Stimulated activated CD4-positive, alpha-beta T cell treated with anti-CD3 and anti-CD28 coated beads, Interleukin-1b, Interleukin-23, amount 100 ng/mL, for 1 hour (primary cell): ENCODE measurements at regions not wholly inside any gene's neighbourhood (a gene's known extent, or its start where the extent isn't known, plus 50 kb on each side); places are given as distances from the start of the nearest gene placed in this dataset.

Experiments
- DNase-seq, 2 donors: peaks; one replicate each; pipeline ENCODE4 v3.0.0-alpha.2; 2020; ENCODE audit warnings: low read depth in 2 of 2

DNA sequence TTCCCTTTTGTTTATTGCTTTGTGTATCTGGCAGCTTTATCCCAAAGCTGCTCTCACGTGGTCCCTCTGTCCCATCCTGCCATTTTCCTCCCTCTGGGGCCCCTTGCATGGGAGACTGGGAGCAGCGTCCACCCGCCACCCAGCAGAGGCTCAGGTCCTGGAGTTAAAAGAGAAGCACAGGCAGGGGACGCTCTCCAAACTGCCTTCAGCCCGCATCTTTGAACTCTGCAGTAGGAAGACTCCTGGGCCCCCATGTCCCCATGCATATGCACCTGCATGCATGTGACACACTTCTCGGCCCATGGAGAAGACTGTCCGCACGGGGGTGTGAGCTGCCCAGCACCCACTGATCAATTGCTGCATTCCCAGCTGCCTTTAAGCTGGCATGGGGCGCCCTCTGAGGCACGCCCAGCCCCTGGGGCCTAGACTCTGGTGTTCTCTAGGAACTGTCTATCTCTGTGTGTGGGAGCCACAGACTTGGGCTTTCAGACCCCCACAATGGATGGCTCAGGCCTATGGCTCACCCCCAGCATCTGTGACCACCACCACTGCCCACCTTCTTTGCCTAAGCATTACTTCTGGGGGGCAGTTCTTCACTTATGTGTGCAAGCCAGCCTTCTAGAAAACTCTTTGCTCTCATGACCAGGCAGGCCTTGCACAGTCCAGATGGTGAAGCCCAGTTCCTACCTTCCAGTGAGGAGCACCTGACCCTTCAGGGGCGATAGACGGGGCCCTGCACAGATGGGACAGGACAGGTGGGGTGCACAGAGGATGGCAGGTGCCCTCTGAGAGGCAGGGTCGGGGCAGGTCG, 96.1 kb upstream of the DIO3 start:
- no peak for DNase-seq

GRCh38 chr14:101465795-101466448, 95.4 kb upstream of the DIO3 start:
- no peak for DNase-seq

DNA sequence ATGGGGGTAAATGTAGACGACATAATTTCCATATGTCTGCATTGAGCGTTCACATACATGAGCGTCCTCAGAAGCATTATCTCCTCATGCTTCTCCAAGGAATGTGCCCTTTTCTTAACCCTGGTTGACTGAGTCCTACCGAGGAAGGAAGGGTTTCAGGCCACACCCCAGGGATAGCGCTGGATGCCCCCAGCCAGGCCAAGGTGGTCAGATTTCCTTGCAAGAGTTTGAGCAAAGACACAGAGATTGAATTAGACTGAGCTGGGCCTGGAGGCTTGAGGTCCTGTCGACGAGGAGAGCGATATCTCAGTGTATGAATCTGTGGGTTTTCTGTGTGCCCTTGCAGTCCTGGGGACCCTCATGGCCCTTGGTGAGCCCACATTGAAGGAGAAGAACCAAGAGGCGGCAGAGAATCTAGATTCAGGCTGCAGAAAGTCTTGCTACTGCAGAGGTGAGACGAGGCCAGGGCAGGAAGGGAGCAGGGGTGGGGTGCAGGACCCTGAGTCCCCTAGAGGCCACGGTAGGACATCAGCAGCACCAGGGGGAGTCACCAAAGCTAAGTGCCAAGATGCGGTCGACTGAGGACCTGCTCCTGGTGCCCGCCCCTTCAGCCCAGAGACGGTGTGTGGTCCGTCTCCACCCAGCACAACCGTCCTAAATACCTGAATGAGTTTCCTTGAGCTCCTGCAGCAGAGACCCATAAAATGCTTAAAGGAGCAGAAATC, 94.7 kb upstream of the DIO3 start:
- DNase-seq: no peak

DNA sequence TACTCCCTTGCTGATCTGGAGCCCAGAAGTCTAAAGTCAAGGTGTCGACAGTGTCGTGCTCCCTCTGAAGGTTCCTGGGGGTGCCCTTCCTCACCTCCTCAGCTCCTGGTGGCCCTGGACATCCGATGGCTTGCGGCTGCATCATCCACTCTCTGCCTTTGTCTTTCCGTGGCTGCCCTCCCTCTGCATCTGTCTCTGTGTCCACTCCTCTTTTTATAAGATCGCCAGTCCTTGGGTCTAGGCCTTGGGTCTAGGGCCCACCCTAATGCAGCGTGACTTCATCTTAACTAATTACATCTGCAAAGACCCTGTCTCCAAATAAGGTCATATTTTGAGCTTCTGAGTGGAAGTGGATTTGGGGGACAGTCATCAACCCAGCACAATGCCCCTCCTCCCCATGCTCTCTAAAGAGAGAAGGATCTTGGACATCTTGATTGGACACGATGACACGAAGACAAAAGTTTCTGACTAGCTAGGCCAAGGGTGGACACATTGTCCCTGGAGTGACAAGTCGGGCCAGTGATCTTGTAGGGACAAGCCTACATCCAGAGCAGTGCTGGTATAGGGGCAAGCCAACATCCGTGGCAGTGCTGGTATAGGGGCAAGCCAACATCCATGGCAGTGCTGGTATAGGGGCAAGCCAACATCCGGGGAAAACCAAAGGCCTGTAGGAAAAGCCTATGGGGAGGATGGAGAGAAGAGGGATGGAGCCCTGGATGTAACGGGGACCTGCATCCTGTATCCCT, 93.9 kb upstream of the DIO3 start:
- no peak for DNase-seq

DNA sequence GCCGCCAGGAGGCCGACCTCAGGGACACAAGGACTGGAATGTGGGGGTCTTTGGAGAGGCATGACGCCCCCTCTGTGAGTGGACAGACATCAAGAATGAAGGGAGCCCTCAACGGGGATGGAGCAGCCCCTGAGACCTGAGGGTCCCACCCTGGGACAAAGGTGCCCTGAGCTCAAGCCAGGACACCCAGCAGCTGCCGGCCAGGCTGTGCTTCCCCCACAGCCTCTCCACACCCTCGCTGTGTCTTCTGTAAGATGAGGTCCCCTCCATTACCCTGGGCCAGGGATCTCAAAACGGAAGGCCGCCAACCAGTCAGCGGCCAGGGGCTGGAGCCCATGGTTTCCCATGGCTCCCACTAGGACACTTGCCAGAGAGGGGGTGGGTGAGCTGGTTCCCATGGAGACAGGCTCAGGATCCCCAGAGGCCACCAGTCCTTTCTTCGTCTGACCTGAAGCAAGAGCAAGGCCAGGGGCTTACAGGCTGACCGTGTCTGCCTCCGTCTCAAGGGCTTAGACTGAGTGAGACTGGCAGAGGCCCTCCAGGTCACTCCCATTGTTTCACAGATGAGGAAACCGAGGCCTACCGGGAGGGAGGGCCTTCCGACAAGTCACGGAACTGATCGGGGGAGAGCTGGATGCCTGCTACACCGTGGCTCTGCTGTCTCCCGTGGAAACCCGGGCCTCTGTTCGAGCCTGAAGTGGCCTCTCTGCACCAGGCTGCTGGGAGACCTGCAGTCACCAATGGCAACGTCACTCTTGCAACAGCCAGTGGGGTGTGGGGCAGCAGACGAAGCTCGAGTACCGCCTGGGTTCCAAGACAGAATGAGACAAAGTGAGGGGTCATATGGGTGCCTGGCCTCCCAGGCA, 91.7 kb upstream of the DIO3 start:
- no peak for DNase-seq

- DNase-seq: no peak
Measured at GRCh38 chr14:101470266-101470665, 91.0 kb upstream of the DIO3 start.

GRCh38 chr14:101471723-101472517, 89.4 kb upstream of the DIO3 start:
- DNase-seq: no peak

DNA sequence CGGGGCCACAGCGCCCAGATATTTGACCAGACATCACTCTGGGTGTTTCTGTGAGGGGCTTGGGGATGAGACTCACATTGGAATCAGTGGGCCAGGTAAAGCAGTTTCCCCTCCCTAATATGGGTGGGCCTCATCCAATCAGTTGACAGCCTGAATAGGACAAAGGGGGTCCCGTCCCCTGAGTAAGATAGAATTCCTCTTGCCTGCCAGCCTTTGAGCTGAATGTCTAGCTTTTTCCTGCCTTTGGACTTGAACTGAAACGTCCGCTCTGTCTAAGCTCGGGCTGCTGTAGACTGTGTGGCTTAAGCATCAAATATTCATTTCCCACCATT, 88.8 kb upstream of the DIO3 start:
- no peak for DNase-seq

DNA sequence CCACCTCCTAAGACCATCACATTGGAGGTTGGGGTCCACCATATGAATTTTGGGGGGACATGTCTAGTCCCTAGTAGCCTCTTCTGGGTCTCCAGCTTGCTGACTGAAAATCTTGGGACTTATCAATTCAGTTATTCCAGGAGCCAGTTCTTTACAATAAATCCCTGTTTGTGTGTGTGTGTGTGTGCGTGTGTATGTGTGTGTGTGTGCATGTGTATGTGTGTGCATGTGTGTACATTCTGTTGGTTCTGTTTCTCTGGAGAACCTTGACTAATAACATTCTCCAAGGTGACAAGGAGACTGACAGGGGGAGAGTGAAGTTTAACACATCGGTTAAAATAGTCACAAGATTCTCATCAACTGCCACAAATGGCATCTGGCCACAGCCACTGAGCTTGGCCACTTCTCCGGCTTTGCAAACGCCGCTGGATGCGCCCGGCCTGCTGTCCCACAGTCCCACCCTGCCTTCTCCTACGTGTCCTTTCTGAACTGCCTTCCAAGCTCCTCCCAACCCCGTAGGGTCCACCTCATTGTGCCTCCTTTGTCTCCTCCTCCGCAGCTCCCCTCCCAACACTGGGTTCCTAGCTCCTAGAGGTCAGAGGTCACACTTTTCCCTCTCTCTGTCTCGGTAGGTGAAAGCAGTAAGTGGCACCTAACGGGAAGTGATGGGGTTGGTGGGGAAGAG, 88.1 kb upstream of the DIO3 start:
- DNase-seq: no peak

- no peak for DNase-seq
Measured at GRCh38 chr14:101473795-101474562, 87.3 kb upstream of the DIO3 start.

DNA sequence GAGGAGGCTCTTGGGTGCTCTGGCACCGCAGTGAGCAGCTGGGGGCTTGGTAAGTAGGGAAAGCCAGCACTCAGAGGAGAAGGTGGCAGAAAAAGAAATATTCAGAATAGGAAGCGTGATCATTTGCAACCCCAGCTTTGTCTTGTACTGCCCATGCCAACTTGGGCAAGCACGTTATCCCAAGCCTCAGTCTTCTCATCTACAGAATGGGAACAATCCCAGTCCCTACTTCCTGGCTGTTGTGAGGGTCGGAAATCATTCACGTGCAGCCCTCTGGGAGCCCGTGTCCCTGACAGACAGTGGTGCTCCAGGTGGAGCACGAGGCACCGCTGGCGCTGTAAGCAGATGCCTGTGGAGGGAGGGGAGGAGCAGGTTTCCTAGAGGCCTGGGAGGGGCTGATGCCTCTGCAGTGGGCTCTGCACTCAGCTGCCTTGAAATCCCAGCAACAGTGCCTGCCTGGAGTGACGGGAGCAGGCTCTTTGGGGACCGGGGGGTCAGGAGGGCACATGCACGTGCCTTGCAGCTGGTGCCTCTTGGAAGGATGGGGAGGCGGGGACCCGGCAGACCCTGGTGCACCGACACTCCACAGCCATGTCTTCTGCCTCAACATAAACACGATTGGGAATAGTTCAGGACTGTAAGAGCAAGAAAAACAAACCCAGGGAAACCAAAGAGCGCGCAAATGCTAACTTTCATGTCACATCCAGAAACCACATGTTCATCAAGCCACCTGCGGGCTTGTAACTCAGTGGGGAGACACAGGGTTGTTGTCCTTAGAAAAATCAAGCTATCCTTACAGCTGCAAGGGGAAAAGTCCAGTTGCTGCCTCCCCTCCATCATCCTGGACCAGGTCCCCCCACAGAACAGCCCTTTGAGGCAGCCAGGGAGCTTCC, 86.5 kb upstream of the DIO3 start:
- DNase-seq: no peak

- no peak for DNase-seq
Measured at GRCh38 chr14:101475456-101476257, 85.6 kb upstream of the DIO3 start.

DNA sequence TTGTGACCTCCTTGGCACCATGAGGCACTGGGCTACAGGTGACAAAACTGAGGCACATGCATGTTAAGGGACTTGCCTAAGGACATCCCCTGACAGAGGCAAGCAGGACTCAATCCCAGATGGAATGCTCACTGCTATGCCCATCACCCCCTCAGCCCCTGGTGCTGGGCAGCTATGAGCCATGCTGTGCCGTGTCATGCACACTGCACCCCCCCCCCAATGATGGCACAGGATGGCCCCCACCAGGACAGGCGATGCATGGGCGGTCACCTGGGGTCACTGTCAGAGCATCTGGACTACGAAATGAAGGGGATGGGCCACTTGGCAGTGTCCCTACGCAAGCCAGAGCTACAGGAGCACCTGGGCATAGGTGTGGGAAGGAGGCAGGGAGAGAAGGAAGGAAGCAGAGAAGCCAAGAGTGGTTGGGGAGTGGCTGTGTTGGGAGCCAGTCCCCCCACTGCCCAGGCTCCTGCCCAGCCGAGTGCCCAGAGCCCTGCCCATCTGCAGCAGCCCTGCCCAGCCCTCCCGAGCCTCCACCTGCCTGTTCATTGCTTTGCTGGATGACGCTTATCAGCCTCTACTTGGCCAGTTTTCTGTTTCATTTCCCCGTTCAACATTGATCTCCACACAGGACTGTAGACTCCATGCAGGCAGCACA, 84.9 kb upstream of the DIO3 start:
- no peak for DNase-seq

- no peak for DNase-seq
Measured at GRCh38 chr14:101476916-101477553, 84.3 kb upstream of the DIO3 start.

DNA sequence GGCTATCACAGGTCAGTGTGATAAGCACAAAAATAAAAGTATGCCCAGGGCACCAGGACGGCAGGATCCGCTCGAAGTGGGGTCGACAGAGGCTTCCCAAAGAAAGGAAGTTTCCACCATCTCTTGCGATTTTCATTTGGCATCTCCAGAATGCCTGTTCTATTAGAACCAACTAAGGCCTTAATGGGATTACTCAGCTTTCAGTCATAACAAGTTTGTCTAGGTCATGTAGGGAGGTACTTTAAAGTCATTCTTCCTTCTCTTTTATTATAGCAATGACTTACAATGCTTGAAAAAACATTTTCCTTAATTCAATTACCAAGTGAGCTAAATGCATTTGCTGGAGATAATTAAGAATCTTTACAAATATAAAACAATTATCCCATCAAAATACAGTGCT, 83.6 kb upstream of the DIO3 start:
- no peak for DNase-seq

DNA sequence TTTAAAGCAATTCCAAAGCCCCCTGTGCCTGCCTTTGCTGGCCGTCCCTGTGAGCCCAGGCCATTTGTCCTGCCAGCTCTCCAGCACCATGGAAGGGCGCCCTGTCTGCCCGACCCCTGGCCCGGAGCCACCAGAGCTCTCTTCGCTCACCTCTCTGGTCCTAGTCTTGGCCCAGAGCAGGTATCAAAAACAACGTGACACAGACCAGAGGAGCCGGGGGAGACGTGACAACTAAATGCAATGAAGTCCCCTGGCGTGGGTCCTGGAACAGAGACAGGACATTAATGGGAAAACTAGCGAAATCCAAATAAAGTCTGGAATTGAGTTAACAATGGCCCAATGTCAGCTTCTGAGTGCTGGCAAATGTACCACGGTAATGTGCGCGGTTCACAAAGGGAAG, 83.2 kb upstream of the DIO3 start:
- DNase-seq: no peak
